ENCODE measurements at regions not wholly inside any gene's neighbourhood (a gene's known extent, or its start where the extent isn't known, plus 50 kb on each side); places are given as distances from the start of the nearest gene placed in this dataset.
"Not testable (repeated sequence)": the region's sequence is repeated elsewhere in the genome, so short reads cannot be mapped to it uniquely, and the experiment has no call there.

DNA sequence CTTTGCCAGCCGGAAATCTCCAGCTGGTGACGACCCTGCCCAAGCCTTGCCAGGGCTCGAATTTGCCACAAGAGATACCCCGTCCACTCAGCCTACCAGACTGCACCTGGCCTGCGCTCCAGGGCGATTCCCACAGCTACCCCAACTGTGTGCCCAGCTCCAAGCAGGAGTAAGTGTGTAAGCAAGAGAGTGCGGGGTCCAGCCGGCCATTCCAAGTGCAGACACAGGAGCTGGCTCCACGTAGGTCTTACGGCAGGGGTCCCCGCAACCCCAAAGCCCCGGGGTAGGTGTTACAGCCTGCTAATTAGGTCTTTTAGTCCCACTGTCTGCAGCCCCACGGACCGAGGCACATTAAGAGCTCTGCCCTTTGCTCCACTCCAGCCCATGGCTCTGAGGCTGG lies 1305.2 kb downstream of the ARAP2 start:
- CTCF ChIA-PET, result no interaction called here
- POLR2A ChIA-PET, result no interaction called here

DNA sequence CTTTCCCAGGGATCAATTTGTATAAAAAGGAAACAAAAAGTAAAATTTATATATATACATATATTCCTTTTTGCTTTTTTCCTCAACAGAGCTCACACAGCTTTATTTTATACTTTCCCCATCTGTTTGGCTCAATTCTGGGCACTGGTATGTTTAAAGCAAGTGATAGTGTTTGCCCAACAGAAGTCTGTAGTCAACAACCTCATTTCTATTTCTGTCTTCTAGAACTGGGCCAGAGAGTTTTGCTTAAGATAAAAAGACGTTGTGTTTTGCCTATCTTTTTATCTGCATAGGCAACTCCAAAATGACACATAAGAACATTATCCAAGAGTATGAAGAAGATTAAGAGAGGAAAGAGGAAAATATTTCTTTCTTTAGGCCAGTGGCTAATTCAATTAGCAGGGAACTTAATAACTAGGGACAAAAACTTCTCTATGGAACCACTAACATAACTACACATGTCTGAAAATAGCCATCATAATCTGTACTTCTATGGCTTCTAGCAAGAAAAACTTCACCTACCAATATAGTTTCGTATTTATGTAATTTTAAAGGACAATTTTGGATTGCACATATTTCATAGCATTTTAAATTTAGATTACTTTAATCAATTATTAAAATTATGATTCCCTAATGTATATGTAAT lies 1300.5 kb downstream of the ARAP2 start:
- ChIA-PET POLR2A (no interaction called here), CTCF (no interaction called here)

DNA sequence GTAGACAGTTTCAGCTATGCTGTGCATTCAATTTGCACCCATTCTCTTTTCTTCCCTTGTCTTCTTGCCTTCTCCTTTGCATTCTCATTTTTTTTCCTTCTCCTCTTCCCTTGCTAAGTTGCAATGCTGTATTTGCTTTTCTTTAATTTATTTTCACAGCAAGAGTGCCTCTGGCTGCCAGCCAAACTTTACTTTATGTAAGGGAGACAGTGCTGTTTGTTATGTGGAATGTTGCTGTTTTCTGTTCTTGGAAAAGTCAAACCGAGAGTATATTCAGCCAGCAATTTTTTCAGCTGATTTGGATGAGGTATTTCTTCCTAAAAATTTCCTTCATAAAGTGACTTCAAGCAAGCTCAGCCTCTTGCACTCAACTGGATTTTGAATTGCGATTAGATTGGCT lies 1293.4 kb downstream of the ARAP2 start:
- CTCF ChIA-PET, result no interaction called here
- POLR2A ChIA-PET, result no interaction called here

DNA sequence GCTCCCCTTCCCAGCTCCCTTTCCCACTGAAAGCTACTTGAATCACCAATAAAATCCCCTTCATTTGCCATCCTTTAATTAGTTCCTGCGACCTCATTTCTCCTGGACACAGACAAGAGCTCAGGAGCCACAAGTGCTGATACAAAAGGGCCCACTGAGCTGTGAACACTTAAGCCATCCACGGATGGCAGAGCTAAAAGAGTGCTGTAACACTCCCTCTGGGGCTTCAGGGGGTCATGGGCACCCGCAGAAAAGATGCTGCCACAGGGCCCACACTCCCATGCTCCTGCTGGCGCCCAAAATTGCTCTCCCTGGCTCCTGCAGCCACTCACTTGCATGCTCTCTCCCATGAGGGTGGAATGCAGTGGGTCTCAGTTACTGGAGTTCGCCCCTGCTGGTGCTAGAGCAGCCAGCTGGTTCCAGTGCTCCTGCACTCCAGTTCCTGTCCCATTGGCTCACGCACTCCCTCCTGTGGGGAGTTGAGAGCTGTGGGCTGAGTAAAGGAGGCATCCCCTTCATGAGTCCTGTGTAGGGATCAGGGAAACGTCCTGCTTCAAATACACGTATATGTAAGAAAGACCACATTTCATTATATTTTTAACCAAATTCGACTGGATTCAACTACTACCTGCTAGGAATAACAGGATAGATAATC lies 1291.0 kb downstream of the ARAP2 start:
- ChIA-PET CTCF (no interaction called here), POLR2A (no interaction called here)

DNA sequence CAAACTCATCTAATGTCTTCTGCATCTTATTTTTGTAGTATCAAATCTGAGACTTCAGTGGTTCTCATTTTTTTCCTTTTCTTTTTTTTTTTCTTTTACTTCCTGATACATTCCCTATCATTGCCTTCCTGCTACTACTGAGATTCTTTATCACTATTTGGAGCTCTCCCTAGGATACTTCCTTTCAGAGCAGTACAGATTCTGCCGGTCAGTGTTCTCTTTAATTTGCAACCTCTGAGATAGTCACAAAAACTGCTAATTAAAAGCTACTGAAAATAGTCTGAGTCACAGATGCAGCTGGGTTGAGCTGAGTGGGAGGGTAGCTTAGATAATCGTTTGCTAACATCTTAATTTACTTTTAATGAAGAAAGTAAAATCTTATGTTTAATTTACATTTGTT lies 1279.7 kb downstream of the ARAP2 start:
- CTCF ChIA-PET, result no interaction called here
- POLR2A ChIA-PET, result no interaction called here

DNA sequence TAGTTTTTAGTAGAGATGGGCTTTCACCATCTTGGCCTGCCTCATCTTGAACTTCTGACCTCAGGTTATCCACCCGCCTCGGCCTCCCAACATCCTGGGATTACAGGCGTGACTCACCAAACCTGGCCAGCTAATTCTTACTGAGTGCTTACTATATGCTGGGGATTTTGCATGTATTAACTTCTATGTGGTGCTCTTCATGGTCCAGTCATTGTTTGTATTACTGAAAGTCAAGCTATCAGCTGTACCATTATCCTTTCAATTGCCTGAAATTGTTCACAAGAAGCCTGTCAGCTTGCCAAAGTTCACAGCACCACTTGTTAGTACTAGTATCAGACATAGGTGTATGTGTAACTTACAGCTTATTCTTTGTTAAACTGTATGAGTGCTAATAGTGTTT lies 1272.1 kb downstream of the ARAP2 start:
- ChIA-PET CTCF (no interaction called here), POLR2A (no interaction called here)

DNA sequence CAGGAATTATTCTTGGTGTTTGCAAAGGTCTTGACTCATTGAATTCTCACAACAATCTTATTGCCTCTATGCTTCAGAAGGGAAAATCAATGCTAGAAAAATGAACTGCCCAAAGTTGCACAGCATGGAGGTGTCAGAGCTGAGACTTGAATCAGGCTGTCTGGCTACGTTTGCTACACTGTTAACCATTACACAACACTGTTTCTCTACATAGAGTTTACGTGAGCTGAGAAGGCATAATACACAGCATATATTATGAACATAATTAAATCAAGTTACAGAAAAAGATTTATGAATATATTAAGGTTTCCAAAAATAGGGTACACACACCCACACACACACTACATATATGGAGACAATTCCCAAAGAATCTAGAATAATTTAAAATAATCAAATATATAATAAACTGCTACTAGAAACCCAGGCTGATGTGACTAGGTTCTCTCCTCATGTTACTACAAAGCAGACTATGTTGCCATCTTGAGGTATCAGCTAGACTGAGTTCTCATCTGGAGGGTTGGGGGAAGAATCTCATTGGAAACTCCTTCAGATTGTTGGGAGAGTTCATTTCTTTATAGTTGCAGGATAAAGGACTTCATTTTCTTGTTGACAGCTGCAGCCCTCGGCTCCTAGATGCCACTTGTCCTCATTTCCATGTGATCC lies 1270.5 kb downstream of the ARAP2 start:
- POLR2A ChIA-PET, result no interaction called here
- CTCF ChIA-PET, result no interaction called here

DNA sequence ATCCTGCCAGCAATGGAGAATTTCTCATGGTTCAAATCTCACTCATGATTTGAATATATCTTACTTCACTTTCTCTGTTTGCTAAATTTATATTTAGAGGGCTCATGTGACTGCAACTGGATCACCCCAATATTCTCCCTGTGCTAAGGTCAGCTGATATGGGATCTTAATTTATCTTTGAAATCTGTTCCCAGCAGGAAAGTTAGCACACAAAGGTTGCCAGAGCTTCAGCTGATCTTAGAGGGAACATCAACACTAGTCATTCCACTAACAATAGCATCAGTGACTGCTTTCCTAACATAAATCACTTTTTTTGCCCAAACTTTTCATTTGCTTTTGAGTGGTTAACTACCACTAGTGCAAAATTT lies 1270.0 kb downstream of the ARAP2 start:
- ChIA-PET CTCF (no interaction called here), POLR2A (no interaction called here)

DNA sequence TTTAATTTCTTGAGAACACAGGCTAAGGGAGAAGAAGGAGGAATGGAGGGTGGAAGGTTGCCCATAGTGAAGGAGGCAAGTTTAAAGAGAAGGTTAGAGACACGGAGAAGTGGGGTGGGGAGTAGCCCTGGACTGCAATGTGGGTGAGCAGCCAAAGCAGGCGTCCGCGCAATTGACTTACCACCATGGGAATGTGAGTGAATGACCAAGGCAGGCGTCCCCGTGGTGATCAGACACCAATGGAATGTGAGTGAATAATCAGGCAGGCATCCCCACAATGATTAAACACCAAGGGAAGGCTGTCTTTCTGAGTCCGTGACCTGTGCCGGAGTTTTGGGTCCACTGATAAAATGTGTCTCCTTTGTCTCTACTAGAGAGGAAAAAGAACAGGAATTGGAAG lies 1223.1 kb downstream of the ARAP2 start:
- POLR2A ChIA-PET, CTCF ChIA-PET: not testable (repeated sequence)

DNA sequence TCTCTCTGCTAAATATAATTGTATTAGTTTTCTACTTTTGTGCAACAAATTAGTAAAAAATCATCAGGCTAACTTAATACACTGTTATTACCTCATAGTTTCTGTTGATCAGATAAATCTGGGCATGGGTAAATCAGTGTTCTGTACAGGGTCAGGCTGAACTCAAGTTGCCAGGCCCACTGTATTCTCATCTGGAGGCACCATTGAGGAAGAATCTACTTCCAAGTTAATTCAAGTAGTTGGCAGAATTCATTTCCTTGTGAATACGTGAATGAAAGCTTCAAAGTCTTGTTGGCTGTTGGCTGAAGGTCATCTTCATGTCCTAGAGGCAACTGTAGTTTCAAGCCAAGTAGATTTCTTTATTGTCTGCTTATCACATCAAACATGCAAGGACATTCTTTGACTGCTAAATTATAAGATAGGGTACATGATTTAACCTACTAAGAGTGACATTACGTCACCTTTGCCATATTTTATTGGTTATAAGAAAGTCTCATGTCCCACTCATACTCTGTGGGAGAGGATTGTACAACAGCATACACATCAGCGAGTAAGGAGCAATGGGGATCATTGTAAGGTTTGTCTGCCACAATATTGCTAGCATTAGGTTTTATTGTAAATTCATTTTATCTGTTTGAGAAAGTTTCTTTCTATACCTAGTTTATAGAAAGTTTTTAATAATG lies 1219.0 kb downstream of the ARAP2 start:
- CTCF ChIA-PET, result no interaction called here

DNA sequence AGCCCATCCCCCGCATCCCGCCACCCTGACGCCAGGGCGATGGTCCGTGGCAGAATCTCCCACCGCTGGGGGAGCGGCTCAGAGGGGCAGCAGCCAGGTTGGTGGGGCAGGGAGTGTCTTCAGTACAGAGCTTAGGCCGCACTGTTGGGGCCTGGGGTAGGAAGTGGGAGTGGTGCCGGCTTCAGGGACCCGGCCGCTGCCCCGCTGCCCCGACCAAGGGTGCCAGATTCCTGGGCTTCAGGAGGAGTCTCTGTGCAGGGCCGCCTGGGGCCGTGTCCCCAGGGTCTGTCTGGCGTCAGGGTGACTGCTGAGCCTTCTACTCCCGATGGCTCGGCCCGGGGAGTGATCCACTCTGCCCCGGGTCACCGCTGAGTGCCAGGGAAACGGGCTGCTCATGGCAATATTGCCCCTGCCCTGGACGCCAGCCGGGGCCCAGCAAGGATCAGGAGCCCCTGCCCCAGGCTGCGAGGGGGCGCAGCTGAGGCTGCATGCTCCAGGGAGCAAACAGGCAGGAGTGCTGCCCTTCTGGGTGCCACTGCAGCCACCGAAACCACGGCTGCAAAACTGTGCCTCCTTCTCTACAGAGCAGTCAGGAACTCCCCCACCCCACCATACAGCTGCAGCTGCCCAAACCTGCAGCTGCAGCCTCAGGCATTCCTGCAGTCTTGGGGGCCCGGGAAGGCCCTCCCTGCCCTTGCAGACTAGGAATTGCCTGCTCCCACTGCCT lies 1206.1 kb downstream of the ARAP2 start:
- POLR2A ChIA-PET, result no interaction called here
- CTCF ChIA-PET, result no interaction called here

More for the DNA sequence above, 1219.0 kb downstream of the ARAP2 start:
- POLR2A ChIA-PET, result no interaction called here

DNA sequence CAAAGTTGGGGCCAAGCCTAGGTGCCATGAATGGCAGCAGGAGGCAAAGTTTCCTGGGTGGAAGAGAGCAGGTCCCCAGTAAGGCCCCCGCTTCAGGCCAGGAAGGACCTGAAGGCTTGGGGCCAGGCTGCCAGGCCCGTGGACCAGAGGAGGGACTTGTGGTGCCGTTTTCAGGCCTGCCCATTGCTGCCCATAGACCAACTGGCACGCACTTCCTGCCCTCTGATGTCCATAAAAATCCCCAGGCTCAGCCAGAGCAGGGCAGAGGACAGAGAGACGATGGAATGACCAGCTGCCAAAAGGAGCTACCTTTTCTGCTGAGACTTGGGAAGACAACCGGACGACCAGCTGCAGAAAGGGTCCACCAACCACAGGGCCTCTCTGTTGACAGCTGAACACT lies 1205.5 kb downstream of the ARAP2 start:
- POLR2A ChIA-PET, result no interaction called here
- CTCF ChIA-PET, result no interaction called here

DNA sequence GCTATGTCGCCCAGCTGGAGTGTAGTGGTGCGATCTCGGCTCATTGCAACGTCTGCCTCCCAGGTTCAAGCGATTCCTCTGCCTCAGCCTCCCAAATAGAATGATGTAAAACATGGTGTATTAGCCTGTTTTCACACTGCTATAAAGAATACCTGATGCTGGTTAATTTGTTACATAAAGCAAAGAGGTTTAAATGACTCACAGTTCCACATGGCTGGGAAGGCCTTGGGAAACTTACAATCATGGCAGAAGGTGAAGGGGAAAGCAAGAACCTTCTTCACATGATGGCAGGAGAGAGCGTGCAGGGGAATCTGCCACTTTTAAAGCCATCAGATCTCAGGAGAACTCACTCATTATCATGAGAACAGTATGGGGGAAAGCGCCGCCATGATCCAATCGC lies 1191.8 kb downstream of the ARAP2 start:
- ChIA-PET CTCF (no interaction called here), POLR2A (no interaction called here)

DNA sequence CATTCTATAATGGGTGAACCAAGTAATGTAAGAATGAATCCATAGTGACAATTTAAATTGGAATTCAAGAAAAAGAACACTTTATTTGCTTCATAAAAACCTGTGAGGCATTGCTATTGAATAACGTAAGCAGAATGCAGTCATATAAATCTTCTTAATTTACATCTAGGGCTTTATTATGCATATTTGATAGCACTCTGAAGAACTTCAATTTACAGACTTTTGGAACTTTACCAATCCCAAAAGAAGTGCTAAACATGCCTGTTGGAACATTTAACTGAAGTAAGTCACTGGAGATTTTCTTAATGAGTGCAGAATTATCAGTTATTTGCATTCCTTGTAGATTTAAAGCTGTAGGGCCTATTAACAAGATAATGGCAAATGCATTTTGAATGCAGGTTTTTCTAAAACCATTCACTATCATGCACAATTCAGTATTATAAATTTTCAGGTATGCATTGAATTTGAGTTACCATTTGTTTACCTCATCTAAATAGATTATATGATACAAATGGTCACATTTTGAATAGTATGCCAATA lies 1181.2 kb downstream of the ARAP2 start:
- ChIA-PET POLR2A (no interaction called here), CTCF (no interaction called here)

DNA sequence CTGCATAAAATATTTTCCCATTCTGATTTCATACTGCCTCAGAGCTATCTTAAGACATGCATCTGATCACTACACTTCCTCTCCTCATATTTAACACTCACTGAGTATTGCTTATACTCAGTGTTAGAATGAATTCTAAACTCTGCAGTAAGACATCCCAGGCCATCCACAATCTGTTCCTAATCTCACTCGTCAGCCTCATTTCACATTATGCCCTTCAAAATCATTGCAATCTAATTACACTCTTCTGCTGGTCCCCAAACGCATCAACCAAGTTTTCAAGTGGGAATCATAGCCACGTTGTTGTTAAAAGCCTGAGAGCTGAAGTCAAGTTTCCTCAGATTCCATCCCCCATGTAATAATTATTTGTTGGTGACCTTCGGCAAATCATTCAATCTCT lies 1177.9 kb downstream of the ARAP2 start:
- POLR2A ChIA-PET, result no interaction called here
- CTCF ChIA-PET, result no interaction called here

DNA sequence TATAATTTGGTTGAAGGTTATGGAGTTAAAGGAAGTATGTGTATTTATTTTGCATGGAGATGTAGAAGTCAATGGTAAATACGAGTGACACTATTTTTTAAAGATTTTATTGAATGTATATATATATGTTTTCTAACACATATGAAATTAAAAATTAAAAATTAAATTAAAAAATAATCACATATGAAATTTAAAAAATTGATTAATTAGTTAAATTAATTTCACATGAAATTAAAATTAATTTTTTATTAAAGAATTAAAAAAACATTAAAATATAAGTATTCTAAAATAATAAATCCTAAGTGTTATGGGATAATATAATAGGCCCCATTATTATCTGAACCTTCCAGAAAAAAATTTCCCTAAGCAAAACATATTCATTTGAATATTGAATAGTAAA lies 1163.5 kb downstream of the ARAP2 start:
- ChIA-PET CTCF (no interaction called here), POLR2A (no interaction called here)

DNA sequence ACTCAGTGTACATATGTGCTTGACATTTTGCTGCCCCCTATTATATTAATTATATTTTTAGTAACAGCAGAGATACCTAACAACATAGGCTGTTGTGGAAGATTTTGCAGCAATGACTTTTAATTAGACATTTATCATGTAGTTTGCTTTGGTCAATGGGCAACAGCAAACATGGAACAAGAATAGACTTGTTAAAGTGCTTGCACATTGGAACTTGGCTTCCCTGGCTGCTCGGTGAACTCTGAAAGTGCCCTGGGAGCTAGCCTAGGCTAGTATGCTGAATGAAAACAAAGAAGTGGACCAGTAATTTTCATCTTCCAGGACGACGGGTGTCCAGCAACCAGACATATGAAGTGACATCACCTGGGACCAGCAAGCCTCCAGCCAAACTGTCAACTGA lies 1157.1 kb downstream of the ARAP2 start:
- ChIA-PET CTCF (no interaction called here), POLR2A (no interaction called here)

DNA sequence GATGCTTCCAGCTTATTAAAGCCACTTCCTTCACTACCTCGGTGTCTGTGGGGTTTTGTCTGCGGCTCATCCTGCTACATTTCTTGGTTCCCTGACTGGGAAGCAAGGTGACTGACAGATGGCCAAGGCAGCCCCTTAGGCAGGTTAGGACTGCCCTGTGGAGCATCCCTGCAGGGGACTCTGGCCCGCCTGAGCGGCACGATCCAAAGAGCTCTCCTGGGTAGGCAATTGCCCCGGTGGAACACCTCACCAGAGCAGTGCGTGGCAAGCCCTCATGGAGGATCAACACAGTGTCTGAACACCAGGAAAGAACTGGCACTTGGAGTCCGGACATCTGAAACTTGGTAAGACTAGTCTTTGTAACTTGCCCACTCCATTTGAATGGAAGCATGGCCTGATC lies 1143.4 kb downstream of the ARAP2 start:
- CTCF ChIA-PET, result no interaction called here
- POLR2A ChIA-PET, result no interaction called here

DNA sequence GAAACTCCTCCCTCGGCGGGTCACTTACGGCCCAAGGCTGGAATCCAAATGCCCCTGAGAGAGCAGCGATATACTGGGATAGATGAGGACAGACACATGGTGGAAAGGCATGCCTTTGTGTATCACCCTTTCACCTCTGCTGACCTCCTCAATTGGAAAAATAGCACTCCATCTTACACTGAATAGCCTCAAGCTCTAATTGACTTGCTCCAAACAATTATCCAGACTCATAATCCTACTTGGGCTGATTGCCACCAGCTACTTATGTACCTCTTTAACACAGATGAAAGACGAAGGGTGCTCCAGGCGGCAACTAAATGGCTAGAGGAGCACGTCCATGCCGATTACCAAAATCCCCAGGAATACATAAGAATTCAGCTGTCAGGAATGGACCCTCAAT lies 1142.2 kb downstream of the ARAP2 start:
- POLR2A ChIA-PET, result no interaction called here

DNA sequence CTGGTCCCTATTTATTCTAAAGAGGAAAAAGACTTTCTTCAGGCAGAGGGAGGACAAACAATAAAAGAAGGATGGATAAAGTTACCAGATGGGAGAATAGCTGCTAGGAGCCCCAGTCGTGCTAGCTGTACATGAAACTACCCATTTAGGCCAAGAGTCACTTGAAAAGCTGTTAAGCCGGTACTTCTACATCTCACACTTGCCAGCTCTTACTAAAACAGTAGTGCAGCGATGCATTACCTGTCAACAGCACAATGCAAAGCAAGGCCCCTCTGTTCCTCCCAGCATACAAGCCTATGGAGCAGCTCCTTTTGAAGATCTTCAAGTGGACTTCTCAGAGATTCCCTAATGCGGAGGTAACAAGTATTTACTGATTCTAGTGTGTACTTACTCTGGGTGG lies 1138.8 kb downstream of the ARAP2 start:
- CTCF ChIA-PET, result no interaction called here
- POLR2A ChIA-PET, result no interaction called here

More for the DNA sequence above, 1142.2 kb downstream of the ARAP2 start:
- CTCF ChIA-PET, result no interaction called here

Data from activated CD8-positive, alpha-beta memory T cell treated with anti-CD3 and anti-CD28 coated beads for 36 hours (primary cell).